Right lung (tissue), 2 donors: ENCODE measurements at regions not wholly inside any gene's neighbourhood (a gene's known extent, or its start where the extent isn't known, plus 50 kb on each side); places are given as distances from the start of the nearest gene placed in this dataset.
A peak's percentile ranks its signal among the peaks of the same experiment; 100 is the strongest.

ENCODE experiments used
- DNase-seq, 2 donors: peaks; one replicate each; pipeline ENCODE4 v3.0.0-alpha.2; 2013

GRCh38 chr1:209427277-209427676, 156.2 kb upstream of the CAMK1G start:
- no peak for DNase-seq

- DNase-seq, result no peak
These were observed 155.7 kb upstream of the CAMK1G start for GRCh38 chr1:209427811-209428210.

DNA sequence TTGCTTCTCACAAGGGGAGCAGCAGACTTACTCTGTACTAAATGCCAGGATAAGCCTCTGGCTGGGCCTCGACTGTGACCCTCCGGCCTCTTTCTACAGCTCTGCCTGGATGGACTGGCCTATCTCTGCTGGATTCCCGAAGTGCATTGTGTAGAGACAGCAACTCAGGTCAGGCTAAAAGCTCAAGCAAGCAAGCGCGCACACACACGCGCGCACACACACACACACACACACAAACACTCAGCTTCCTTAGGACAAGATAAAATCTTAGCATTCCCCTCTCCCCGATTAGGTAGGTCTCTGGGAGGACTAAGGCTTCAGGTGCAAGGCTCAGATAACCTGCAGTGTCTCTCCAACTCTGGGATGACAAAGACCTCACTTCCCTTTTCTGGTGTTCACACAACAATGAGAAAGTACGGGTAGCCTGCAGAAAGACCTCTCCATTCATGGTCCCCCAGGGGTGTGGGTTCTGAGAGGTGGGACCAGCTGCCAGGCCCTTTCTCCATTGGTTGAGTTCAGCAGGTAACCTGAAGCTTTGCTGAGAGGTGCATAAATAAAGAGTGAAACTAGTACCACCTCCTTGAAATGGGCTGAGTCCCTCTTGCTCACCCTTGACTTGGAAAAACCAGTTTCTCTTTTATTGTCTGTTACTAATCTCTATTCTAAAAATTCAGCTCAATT, 155.1 kb upstream of the CAMK1G start:
- DNase-seq, result peak; percentile 37 to 42

GRCh38 chr1:209429611-209430010, 153.9 kb upstream of the CAMK1G start:
- no peak for DNase-seq

- no peak for DNase-seq
These were observed 153.4 kb upstream of the CAMK1G start for GRCh38 chr1:209430107-209430506.

GRCh38 chr1:209430821-209431259, 152.7 kb upstream of the CAMK1G start:
- no peak for DNase-seq

DNA sequence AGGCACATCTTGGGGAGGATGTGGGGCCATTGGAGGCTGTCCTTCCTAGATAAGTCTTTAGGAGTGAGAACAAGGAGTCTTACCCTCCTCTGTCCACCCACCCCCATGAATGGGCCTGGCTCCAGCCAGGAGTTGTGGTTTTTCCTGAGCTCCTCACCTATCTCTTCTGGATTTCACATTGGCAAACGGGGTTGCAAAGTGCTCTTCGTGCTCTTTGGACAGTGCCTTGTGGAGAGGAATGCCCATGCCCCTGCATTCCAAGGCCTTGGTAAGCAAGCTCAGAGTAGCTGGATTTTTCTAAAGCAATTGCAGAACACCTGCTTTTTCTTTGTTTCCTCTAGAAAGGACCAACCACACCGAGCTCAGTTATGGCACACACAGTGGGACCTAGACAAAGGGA, 152.1 kb upstream of the CAMK1G start:
- no peak for DNase-seq

GRCh38 chr1:209431813-209432442, 151.6 kb upstream of the CAMK1G start:
- no peak for DNase-seq

DNA sequence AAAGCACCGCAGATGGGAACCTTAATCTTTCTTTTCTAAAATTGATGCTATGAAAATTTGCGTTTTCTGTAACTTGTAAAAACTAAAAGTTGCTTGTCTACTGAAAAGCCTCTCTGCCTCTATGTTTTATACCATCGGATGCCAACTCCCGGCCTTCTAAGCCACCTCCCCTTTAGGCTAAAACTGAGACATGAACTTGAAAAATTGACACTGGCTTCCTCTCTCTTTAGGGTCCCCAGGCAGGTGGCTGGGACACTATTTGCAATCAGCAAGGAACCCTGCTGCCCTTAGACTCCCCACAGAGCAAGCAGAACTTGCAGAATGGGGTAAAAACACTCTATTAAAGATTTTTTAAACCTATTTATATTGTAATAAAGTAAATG, 151.1 kb upstream of the CAMK1G start:
- DNase-seq, result no peak

DNA sequence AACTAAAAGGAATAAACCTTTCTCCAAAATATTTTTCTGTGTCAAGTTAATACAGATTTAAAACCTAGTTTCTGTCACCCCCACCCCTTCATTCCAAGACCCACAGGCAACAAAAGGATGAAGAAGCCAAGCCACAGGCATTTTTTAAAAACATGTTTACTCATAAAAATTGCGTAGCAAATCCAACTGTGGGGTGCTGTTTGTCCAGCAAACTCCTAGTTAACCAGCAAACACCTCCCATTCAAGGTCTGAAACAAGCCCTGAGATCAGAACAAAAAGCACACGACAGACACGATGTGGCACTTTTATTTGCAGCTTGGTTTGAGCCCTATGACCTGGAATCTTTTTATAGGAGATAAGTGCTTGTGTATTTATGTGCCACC, 149.9 kb upstream of the CAMK1G start:
- no peak for DNase-seq

GRCh38 chr1:209434066-209434465, 149.4 kb upstream of the CAMK1G start:
- no peak for DNase-seq

DNA sequence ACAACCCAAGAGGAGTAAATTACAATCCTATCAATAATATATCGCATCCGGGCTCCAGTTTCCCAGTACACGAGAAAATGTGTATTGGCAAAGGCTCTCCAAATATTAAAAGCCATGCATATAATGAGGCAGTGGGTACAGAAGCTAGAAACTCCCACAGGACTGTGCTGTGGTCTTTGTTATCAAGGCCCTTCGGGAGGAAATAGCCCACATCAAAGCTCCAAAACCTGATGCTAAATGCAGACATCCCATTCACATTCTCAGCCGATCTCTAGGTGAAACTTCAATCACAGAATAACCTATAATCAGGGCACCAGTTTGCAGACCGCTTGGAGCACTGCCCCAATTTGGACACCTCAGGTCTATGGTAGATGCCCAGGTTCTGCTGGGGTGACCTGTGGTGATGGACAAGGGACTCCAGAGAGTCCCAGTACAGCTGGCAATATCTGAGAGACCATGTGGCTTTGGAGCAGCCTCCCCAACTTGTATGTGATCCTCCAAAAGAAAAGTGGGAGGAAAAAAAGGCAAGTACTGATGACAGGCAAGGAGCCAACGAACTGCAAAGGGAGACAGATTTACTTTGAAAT, 148.8 kb upstream of the CAMK1G start:
- DNase-seq, result no peak

DNA sequence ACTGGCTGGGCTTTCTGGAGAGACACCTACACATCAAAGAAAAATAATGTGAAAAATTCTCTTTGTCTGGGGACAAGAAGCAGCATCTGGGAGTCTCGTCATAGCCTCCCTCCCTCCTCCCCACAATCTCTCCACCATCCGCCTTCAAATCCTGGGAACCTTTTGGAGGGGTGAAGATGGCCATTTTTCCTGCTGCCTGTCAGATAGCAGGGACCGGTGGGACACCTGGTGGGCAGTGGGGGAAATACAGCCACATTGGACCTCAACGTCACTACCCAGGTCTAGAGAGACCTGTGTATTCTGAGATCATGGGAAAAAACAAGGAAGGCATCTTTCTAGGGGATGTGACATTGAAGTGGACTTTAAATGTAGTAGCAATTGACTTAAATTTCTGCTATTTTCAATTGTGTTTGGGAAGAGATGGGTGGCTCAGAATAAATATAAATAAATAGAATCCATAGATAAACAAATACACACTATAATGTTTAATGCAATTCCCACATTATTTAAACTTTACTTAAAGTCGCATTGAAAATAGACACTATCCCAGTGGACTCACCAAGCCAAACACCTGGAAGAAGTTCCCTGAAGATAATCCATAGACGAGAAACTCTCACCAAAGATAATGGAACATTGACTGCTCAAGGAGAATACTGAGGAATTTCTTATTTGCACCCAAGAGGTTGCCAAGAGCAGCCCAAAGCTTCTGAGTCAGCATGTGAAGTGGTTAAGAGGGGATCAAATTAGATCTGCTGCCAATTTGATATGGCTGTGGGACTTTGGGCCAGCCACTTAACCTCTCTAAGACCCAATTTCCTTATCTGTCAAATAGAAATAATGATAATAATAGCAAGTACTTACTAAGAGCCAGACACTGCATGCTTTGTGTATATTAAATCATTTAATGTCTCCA, 147.6 kb upstream of the CAMK1G start:
- peak; percentile 32 to 37 for DNase-seq

GRCh38 chr1:209439828-209440227, 143.7 kb upstream of the CAMK1G start:
- DNase-seq, result no peak

GRCh38 chr1:209443361-209443931, 140.1 kb upstream of the CAMK1G start:
- no peak for DNase-seq

- no peak for DNase-seq
These were observed 139.4 kb upstream of the CAMK1G start for GRCh38 chr1:209443975-209444651.

DNA sequence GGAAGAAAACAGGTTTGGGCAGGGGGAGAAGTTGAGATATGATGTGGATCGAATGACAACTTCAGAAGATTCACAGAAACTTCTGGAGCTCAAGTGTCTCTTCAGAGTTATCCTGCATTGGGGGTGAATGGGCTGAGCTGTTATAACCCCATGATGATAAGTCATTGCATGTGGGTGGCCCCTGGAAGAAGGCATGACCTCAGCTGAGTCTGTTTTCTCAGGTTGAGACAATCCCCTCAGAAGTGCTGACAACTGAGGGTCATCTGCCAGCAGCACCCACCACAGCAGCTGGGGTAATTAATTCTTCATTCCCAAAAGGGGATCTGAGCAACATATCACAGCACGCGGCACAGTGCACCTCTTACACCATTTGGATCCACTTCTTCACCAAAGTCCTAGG, 138.6 kb upstream of the CAMK1G start:
- no peak for DNase-seq

DNA sequence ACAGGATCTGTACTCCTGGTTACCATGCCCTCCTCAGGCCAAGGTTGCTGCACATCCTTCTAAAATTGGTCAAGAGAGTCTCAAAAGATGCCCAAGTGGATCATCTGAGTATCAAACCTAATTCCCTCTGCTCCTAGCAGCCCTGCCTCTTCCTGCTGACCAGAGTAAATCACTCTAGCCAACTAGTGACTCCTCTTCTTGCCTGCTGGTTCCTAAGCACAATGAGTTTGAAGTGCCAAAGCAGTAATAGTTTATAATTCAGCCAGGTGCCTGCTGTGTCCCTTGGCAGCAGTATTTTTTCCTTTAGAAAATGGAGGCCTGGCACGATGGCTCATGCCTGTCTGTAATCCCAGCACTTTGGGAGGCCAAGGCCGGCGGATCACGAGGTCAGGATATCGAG, 137.9 kb upstream of the CAMK1G start:
- DNase-seq, result no peak

- DNase-seq, result no peak
These were observed 137.2 kb upstream of the CAMK1G start for GRCh38 chr1:209446356-209446755.

- no peak for DNase-seq
These were observed 129.0 kb upstream of the CAMK1G start for GRCh38 chr1:209454340-209454994.

- no peak for DNase-seq
These were observed 128.4 kb upstream of the CAMK1G start for GRCh38 chr1:209455145-209455544.
